K562 (cell line): ENCODE measurements at regions not wholly inside any gene's neighbourhood (a gene's known extent, or its start where the extent isn't known, plus 50 kb on each side); places are given as distances from the start of the nearest gene placed in this dataset.

Experiments
- ATAC-seq: fragments of 200-7000 bp; cut with Tn5 transposase; 3 replicates; pipeline ENCODE4 v1.9.1; 2020; ENCODE audit warnings: moderate library complexity
- BruUV-seq: library from RNA; stranded (reverse); fragments of 400-500 nt; replicated peaks from 2 replicates; lab custom pipeline; 2021; lab: Mats Ljungman, UMichigan
- CTCF ChIA-PET: fragments of 300-600 bp; formaldehyde crosslinking; extraction: SDS; loops from one replicate; lab custom pipeline; 2021; ENCODE audit warnings: low intra/inter-chr PET ratio; lab: Yijun Ruan, JAX
- POLR2A ChIA-PET: fragments of 300-600, 350-650 bp; sonication (Branson Sonifier 250); formaldehyde crosslinking; extraction: SDS; loops from one replicate; lab custom pipeline; 2021; ENCODE audit warnings: antibody characterized with exemption, inconsistent platforms; lab: Yijun Ruan, JAX
- DNase-seq, 4 experiments: peaks; one replicate each; pipeline versions ENCODE4 v3.0.0 to v3.0.0-alpha.2; 2011 to 2018; ENCODE audit warnings: low spot score in 3 of 4, mixed read lengths in 3 of 4; ENCODE audit errors: extremely low read depth in 1 of 4
- FAIRE-seq: peaks from 2 replicates; lab custom pipeline; 2011; peaks lifted over from hg19 to GRCh38; lab: Jason Lieb, UNC
- H2AFZ ChIP-seq: 2 replicates; pipeline ENCODE4 v1.6.0; 2011; ENCODE audit warnings: low read depth, low read length, control low read depth, inconsistent platforms
- H3K27ac ChIP-seq: fragments of 200-600 bp; 3 replicates; pipeline ENCODE4 v1.8.0; 2011; ENCODE audit warnings: low read depth, mild to moderate bottlenecking, control low read depth, inconsistent platforms, low read length, moderate library complexity, mixed read lengths; ENCODE audit errors: extremely low read depth
- H3K27me3 ChIP-seq, 2 experiments: fragments of 300-600 bp in 1 of 2; 2 replicates in 1 of 2; 3 replicates in 1 of 2; pipeline versions ENCODE4 v1.6.0 to v1.8.0; 2011; ENCODE audit warnings: inconsistent platforms in 2 of 2, low read length in 2 of 2, mild to moderate bottlenecking in 1 of 2, mixed read lengths in 1 of 2, moderate library complexity in 1 of 2; ENCODE audit not compliant: control insufficient read depth in 2 of 2, insufficient read depth in 2 of 2
- H3K36me3 ChIP-seq: fragments of 300-600 bp; 3 replicates; pipeline ENCODE4 v1.8.0; 2011; ENCODE audit warnings: mild to moderate bottlenecking, low read length, inconsistent platforms; ENCODE audit not compliant: control insufficient read depth, insufficient read depth
- H3K4me1 ChIP-seq, 2 experiments: fragments of 200-600 bp in 1 of 2; replicated peaks in 1 of 2; 2 replicates in 1 of 2; 3 replicates in 1 of 2; pipeline versions ENCODE4 v1.5.1 to v1.8.0; 2011; ENCODE audit warnings: inconsistent platforms in 2 of 2, low read length in 2 of 2, mild to moderate bottlenecking in 1 of 2, mixed read lengths in 1 of 2, moderate library complexity in 1 of 2; ENCODE audit not compliant: control insufficient read depth in 2 of 2, insufficient read depth in 2 of 2
- H3K4me2 ChIP-seq: 2 replicates; pipeline ENCODE4 v1.6.1; 2011; ENCODE audit warnings: low read length, control low read depth, inconsistent platforms, mixed read lengths; ENCODE audit not compliant: insufficient read depth
- H3K4me3 ChIP-seq: fragments of 200-600 bp; sonication (generic), shearing (Covaris generic); 2 replicates; pipeline ENCODE4 v1.5.1; 2016; ENCODE audit warnings: control low read depth, inconsistent platforms
- H3K79me2 ChIP-seq: fragments of 200-600 bp; 3 replicates; pipeline ENCODE4 v1.8.0; 2011; ENCODE audit warnings: low read length, inconsistent platforms; ENCODE audit not compliant: control insufficient read depth, insufficient read depth
- H3K9ac ChIP-seq, 2 experiments: 2 replicates each; pipeline versions ENCODE4 v1.6.0 to v1.6.1; 2011; ENCODE audit warnings: low read depth in 2 of 2, low read length in 2 of 2, control low read depth in 1 of 2, inconsistent platforms in 1 of 2, mild to moderate bottlenecking in 1 of 2, mixed read lengths in 1 of 2; ENCODE audit not compliant: insufficient read depth in 1 of 2
- H3K9me1 ChIP-seq: one replicate; pipeline ENCODE4 v1.6.0; 2011; ENCODE audit warnings: inconsistent platforms, mild to moderate bottlenecking, low read length, moderate library complexity; ENCODE audit not compliant: control insufficient read depth, insufficient read depth
- H3K9me3 ChIP-seq: replicated peaks from 2 replicates; pipeline ENCODE4 v1.5.1; 2011; ENCODE audit warnings: low read depth, low read length, inconsistent platforms; ENCODE audit not compliant: control insufficient read depth, insufficient read depth
- H4K20me1 ChIP-seq: replicated peaks from 2 replicates; pipeline ENCODE4 v1.6.1; 2011; ENCODE audit warnings: low read length, inconsistent platforms, mixed read lengths; ENCODE audit not compliant: control insufficient read depth, insufficient read depth
- CC2D1A ChIP-seq: fragments of 450-650 bp; IDR thresholded peaks from 2 replicates; pipeline ENCODE4 v1.6.1; 2017; ENCODE audit warnings: mild to moderate bottlenecking
- CEBPB ChIP-seq: fragments of 450-650 bp; IDR thresholded peaks from 2 replicates; pipeline ENCODE4 v1.6.1; 2016; ENCODE audit warnings: missing genetic modification characterization, missing compliant biosample characterization
- CEBPG ChIP-seq, 3 experiments: fragments of 200-800 bp in 1 of 3; sonication (Bioruptor generic) in 1 of 3; sonication (generic) in 1 of 3; formaldehyde crosslinking in 1 of 3; IDR thresholded peaks in 2 of 3; conservative IDR thresholded peaks in 1 of 3; 2 replicates each; pipeline versions ENCODE4 v1.6.1 to v1.8.0; 2016 to 2022; ENCODE audit warnings: missing compliant biosample characterization in 2 of 3, missing genetic modification characterization in 2 of 3, mild to moderate bottlenecking in 1 of 3, missing genetic modification reagents in 1 of 3
- COPS2 ChIP-seq: fragments of 450-650 bp; conservative IDR thresholded peaks from 2 replicates; pipeline ENCODE4 v1.6.1; 2016; ENCODE audit warnings: mild to moderate bottlenecking, moderate library complexity
- DEAF1 ChIP-seq: fragments of 450-650 bp; formaldehyde crosslinking; IDR thresholded peaks from 2 replicates; pipeline ENCODE4 v1.4.0; 2020; ENCODE audit warnings: mild to moderate bottlenecking, moderate library complexity
- DPF2 ChIP-seq: fragments of 450-650 bp; IDR thresholded peaks from 2 replicates; pipeline ENCODE4 v1.6.1; 2016
- FOS ChIP-seq: IDR thresholded peaks from 3 replicates; pipeline ENCODE4 v1.6.1; 2011; ENCODE audit not compliant: insufficient read length; ENCODE audit errors: extremely low read depth
- GTF2A2 ChIP-seq: IDR thresholded peaks from 2 replicates; pipeline ENCODE4 v1.6.1; 2016; ENCODE audit warnings: mild to moderate bottlenecking, missing genetic modification characterization, missing compliant biosample characterization
- HLTF ChIP-seq: fragments of 450-650 bp; IDR thresholded peaks from 2 replicates; pipeline ENCODE4 v1.6.1; 2016
- PTTG1 ChIP-seq: fragments of 450-650 bp; IDR thresholded peaks from 2 replicates; pipeline ENCODE4 v1.6.1; 2016; ENCODE audit warnings: low read depth, mild to moderate bottlenecking, missing genetic modification characterization, missing compliant biosample characterization
- RBFOX2 ChIP-seq: fragments of 200-400 bp; formaldehyde crosslinking; IDR thresholded peaks from 2 replicates; pipeline ENCODE4 v1.6.1; 2017; ENCODE audit warnings: low read depth, mild to moderate bottlenecking, low read length, moderate library complexity
- RFX7 ChIP-seq: fragments of 250-450 bp; sonication (Bioruptor Pico); IDR thresholded peaks from 2 replicates; pipeline ENCODE4 v1.5.1; 2021; ENCODE audit warnings: mild to moderate bottlenecking
- SMARCA4 ChIP-seq: fragments of 450-650 bp; IDR thresholded peaks from 2 replicates; pipeline ENCODE4 v1.6.1; 2016
- SPI1 ChIP-seq: IDR thresholded peaks from 2 replicates; pipeline ENCODE4 v1.6.1; 2011; ENCODE audit warnings: low read depth, low read length, control low read depth, borderline replicate concordance
- TGIF2 ChIP-seq: sonication (generic); formaldehyde crosslinking; IDR thresholded peaks from 2 replicates; pipeline ENCODE4 v1.8.1; 2022; ENCODE audit warnings: mild to moderate bottlenecking, missing genetic modification reagents, moderate library complexity
- ZNF165 ChIP-seq: fragments of 250-450 bp; sonication (Bioruptor Pico); IDR thresholded peaks from 2 replicates; pipeline ENCODE4 v1.4.0; 2020; ENCODE audit warnings: borderline replicate concordance
- ZNF695 ChIP-seq: fragments of 450-650 bp; formaldehyde crosslinking; IDR thresholded peaks from 2 replicates; pipeline ENCODE4 v1.4.0; 2020; ENCODE audit warnings: mild to moderate bottlenecking, moderate library complexity
- WGBS: fragments of 100-300 bp; shearing (Covaris generic); methylation state at CpG from one replicate; pipeline ENCODE4 v1.1.6; 2016; ENCODE audit warnings: low coverage, mixed read lengths; ENCODE audit not compliant: insufficient coverage; ENCODE audit errors: missing lambda C conversion rate; 5-methylcytosine and 5-hydroxymethylcytosine counted together
- in situ Hi-C: fragments of 300-500 bp; cut with MboI; formaldehyde crosslinking; loops from 4 replicates; pipeline ENCODE4 v1.15.0; 2018; ENCODE audit warnings: inconsistent platforms, mixed read lengths
- intact Hi-C: fragments of 100-400 bp; cut with micrococcal nuclease; formaldehyde crosslinking; loops from 2 replicates; pipeline ENCODE4 v1.14.2; 2022

DNA sequence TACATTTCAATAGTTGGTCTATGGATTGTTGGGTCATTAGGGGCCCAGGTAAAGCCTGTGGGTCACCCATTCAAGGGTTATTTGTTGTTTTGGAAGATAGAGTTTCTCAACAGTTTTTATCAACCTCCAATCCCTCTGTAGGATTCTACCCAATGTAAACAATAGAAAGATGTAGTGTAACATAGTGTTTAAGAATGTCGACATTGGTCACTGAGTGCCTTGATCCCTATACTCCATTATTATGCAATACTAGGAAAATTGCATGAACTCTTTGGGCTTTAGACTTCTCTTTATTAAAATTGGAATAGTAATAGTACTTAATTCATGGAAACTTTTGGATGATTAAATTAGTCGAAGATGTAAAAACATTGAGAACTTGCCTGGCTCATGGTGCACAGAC lies 292.1 kb downstream of the GPD2 start:
- in situ Hi-C loops: no loop called here
- POLR2A ChIA-PET: no interaction called here

More for the DNA sequence above, 292.1 kb downstream of the GPD2 start:
- TF ChIP-seq CEBPG (CRISPR knock-in tag; IDR thresholded peaks at IDR 0.05) (no peak), CEBPG (tag; conservative IDR thresholded peaks at IDR 0.05 in 1 of 2, IDR thresholded peaks at IDR 0.05 in 1 of 2) (peak; percentile 13 to 78; a peak in 2 of 4 replicates), SMARCA4 (no peak), SPI1 (no peak), DPF2 (no peak), DEAF1 (CRISPR knock-in tag) (no peak), GTF2A2 (tag) (no peak), RFX7 (CRISPR knock-in tag) (no peak), PTTG1 (tag) (no peak), HLTF (no peak), CEBPB (tag) (peak; percentile 40; the same call in 1 of the 2 replicates), COPS2 (no peak), FOS (no peak), ZNF695 (CRISPR knock-in tag) (no peak), ZNF165 (CRISPR knock-in tag) (no peak), TGIF2 (CRISPR knock-in tag) (no peak), RBFOX2 (no peak), CC2D1A (no peak)
- TF ChIP-seq, all 486 proteins: peak for 2
- Histone ChIP-seq H3K4me2 (no peak overlapping the region), H3K4me3 (no peak overlapping the region), H3K9me3 (no peaks in the 10 kb centered on the region), H3K4me1 (no peaks in the 10 kb centered on the region), H3K79me2 (no peaks in the 10 kb centered on the region), H3K27me3 (no peaks in the 10 kb centered on the region), H3K27ac (no peak overlapping the region), H3K9ac (no peak overlapping the region), H4K20me1 (no peaks in the 10 kb centered on the region), H3K36me3 (no peaks in the 10 kb centered on the region), H2AFZ (no peak overlapping the region), H3K9me1 (no peaks in the 10 kb centered on the region)
- DNase-seq (no peak), ATAC-seq (no peak), FAIRE-seq (no peak)
- BruUV-seq: no TSS peak
- intact Hi-C loops: no loop called here
- CTCF ChIA-PET: no interaction called here
- WGBS: 17% methylated on average over 2 of the region's 2 CpGs
